Activated T-helper 1 cell treated with anti-CD3 and anti-CD28 coated beads, Interleukin-2, amount 50 U/mL, for 16 hours (primary cell): ENCODE measurements at regions not wholly inside any gene's neighbourhood (a gene's known extent, or its start where the extent isn't known, plus 50 kb on each side); places are given as distances from the start of the nearest gene placed in this dataset.

Experiments
- DNase-seq, 2 donors: peaks; one replicate each; pipeline ENCODE4 v3.0.0-alpha.2; 2020; ENCODE audit warnings: low read depth in 1 of 2, low spot score in 1 of 2

GRCh38 chr3:176571926-176572325, 625.4 kb downstream of the TBL1XR1 start:
- no peak for DNase-seq

- no peak for DNase-seq
These were observed 626.3 kb downstream of the TBL1XR1 start for GRCh38 chr3:176570992-176571391.

- no peak for DNase-seq
These were observed 629.1 kb downstream of the TBL1XR1 start for GRCh38 chr3:176568189-176568588.

- no peak for DNase-seq
These were observed 630.5 kb downstream of the TBL1XR1 start for GRCh38 chr3:176566757-176567156.

GRCh38 chr3:176562331-176562730, 635.0 kb downstream of the TBL1XR1 start:
- DNase-seq, result no peak

GRCh38 chr3:176561826-176562225, 635.5 kb downstream of the TBL1XR1 start:
- no peak for DNase-seq

GRCh38 chr3:176554791-176555654, 642.3 kb downstream of the TBL1XR1 start:
- no peak for DNase-seq

- DNase-seq, result no peak
These were observed 643.0 kb downstream of the TBL1XR1 start for GRCh38 chr3:176554264-176554663.

GRCh38 chr3:176526942-176527341, 670.3 kb downstream of the TBL1XR1 start:
- no peak for DNase-seq

GRCh38 chr3:176526225-176526624, 671.1 kb downstream of the TBL1XR1 start:
- DNase-seq, result no peak

- DNase-seq, result no peak
These were observed 674.2 kb downstream of the TBL1XR1 start for GRCh38 chr3:176523114-176523513.

- no peak for DNase-seq
These were observed 674.8 kb downstream of the TBL1XR1 start for GRCh38 chr3:176522436-176522835.

- DNase-seq, result no peak
These were observed 675.6 kb downstream of the TBL1XR1 start for GRCh38 chr3:176521531-176522175.

GRCh38 chr3:176514297-176514696, 683.0 kb downstream of the TBL1XR1 start:
- no peak for DNase-seq

- no peak for DNase-seq
These were observed 683.7 kb downstream of the TBL1XR1 start for GRCh38 chr3:176513604-176514003.

- DNase-seq, result no peak
These were observed 685.2 kb downstream of the TBL1XR1 start for GRCh38 chr3:176512037-176512436.

GRCh38 chr3:176510097-176510496, 687.2 kb downstream of the TBL1XR1 start:
- no peak for DNase-seq

GRCh38 chr3:176505878-176506621, 691.2 kb downstream of the TBL1XR1 start:
- no peak for DNase-seq

GRCh38 chr3:176491084-176491483, 706.2 kb downstream of the TBL1XR1 start:
- no peak for DNase-seq

- DNase-seq, result no peak
These were observed 706.9 kb downstream of the TBL1XR1 start for GRCh38 chr3:176490357-176490756.

- no peak for DNase-seq
These were observed 718.0 kb downstream of the TBL1XR1 start for GRCh38 chr3:176479248-176479647.

GRCh38 chr3:176469694-176470205, 727.5 kb downstream of the TBL1XR1 start:
- DNase-seq, result no peak
